Muscle of leg (tissue), 3 donors: ENCODE measurements at regions not wholly inside any gene's neighbourhood (a gene's known extent, or its start where the extent isn't known, plus 50 kb on each side); places are given as distances from the start of the nearest gene placed in this dataset.
A peak's percentile ranks its signal among the peaks of the same experiment; 100 is the strongest.

ENCODE experiments used
- DNase-seq: peaks from one replicate; pipeline ENCODE4 v3.0.0; 2013
- H3K27ac ChIP-seq: one replicate; pipeline ENCODE4 v1.5.1; 2013; ENCODE audit warnings: mild to moderate bottlenecking, low read length, control low read depth
- H3K27me3 ChIP-seq: one replicate; pipeline ENCODE4 v1.6.1; 2013; ENCODE audit warnings: low read length; ENCODE audit not compliant: control insufficient read depth, insufficient read depth
- H3K36me3 ChIP-seq: one replicate; pipeline ENCODE4 v1.6.1; 2013; ENCODE audit warnings: low read length; ENCODE audit not compliant: control insufficient read depth, insufficient read depth
- H3K4me1 ChIP-seq: one replicate; pipeline ENCODE4 v1.6.1; 2013; ENCODE audit warnings: low read length; ENCODE audit not compliant: control insufficient read depth, insufficient read depth
- H3K4me3 ChIP-seq: one replicate; pipeline ENCODE4 v1.5.1; 2013; ENCODE audit warnings: low read length, control low read depth
- H3K9me3 ChIP-seq: replicated peaks from 2 replicates; pipeline ENCODE4 v1.6.1; 2013; ENCODE audit warnings: low read depth, low read length; ENCODE audit not compliant: control insufficient read depth
- WGBS: methylation state at CpG from one replicate; pipeline ENCODE4 v1.1.5; 2013; ENCODE audit warnings: missing lambda C conversion rate; ENCODE audit not compliant: insufficient coverage; 5-methylcytosine and 5-hydroxymethylcytosine counted together

DNA sequence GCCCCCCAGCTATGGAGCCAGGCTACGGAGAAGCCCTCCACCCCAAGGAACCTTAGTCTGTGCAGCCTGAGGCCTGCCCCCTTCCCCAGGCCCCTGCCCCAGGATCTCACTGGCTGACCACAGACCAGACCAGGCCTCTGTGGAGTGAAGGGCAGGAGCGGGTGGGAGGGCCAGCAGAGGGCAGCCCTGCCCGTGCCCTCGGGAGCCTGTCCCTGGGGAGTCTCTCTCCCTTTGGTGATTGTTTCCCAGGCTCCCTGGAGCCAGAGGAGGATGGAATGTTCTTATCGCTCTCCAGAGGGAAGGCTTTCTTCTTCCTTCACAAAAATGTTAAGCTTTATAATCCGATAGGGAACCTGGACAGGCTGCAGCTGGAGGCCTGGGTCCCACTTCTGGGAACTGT, 455.3 kb downstream of the SOX6 start:
- Histone ChIP-seq H3K27ac (no peak overlapping the region), H3K4me3 (no peak overlapping the region), H3K9me3 (no peaks in the 10 kb centered on the region), H3K27me3 (no peaks in the 10 kb centered on the region), H3K36me3 (no peaks in the 10 kb centered on the region), H3K4me1 (peaks cover 17% of the 10 kb centered on the region)
- no CpG with 5 or more reads among the region's 6 CpGs for WGBS
- DNase-seq, result no peak

DNA sequence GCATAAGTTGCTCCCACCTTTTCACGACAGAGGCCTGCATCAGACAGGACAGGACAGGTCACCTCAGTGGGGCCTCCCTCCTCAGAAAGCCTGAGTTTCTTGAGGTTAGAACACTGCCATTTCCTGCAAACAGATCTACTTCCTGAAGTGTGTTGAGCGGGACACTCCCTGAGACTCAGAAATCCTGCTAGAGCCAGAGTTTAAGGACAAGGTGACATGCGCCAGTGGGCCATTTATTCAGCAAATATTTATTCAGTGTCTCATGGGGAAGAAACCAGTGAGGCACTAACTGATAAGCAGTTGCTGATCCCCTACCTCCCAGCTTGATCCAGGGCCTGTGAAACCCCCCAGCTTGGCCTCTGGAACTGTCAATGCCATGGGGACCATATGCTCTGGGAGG, 454.6 kb downstream of the SOX6 start:
- 88% methylated on average over 3 of the region's 3 CpGs for WGBS
- DNase-seq, result no peak
- no peaks in the 10 kb centered on the region for H3K9me3 ChIP-seq

DNA sequence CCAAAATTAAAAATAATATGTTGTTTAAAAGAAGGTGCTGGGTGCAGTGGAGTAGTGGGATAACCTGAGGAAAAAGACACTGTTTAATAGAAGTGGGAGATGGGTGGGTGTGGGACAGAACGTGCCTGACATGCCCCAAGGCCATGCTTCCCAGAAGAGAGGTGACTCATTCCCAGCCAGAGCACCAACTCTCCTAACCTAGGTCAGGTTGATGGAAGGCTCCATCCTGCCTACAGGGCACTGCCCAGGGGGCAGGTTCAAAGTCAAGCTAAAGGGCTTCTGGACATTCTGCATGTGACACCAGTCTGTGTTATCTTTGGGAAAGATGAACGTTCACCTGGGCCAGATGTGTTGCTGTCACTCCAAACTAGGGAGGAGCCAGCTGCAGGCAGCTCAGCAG, 453.1 kb downstream of the SOX6 start:
- no peaks in the 10 kb centered on the region for H3K27me3 ChIP-seq
- 70% methylated on average over 2 of the region's 2 CpGs for WGBS
- no peaks in the 10 kb centered on the region for H3K36me3 ChIP-seq
- H3K9me3 ChIP-seq, result no peaks in the 10 kb centered on the region
- H3K4me1 ChIP-seq, result peaks cover 11% of the 10 kb centered on the region
- H3K27ac ChIP-seq, result no peak overlapping the region
- no peak for DNase-seq
- no peak overlapping the region for H3K4me3 ChIP-seq

More for the DNA sequence above, 454.6 kb downstream of the SOX6 start:
- H3K27me3 ChIP-seq, result no peaks in the 10 kb centered on the region
- H3K36me3 ChIP-seq, result no peaks in the 10 kb centered on the region
- H3K27ac ChIP-seq, result no peak overlapping the region
- peaks cover 16% of the 10 kb centered on the region for H3K4me1 ChIP-seq
- no peak overlapping the region for H3K4me3 ChIP-seq

DNA sequence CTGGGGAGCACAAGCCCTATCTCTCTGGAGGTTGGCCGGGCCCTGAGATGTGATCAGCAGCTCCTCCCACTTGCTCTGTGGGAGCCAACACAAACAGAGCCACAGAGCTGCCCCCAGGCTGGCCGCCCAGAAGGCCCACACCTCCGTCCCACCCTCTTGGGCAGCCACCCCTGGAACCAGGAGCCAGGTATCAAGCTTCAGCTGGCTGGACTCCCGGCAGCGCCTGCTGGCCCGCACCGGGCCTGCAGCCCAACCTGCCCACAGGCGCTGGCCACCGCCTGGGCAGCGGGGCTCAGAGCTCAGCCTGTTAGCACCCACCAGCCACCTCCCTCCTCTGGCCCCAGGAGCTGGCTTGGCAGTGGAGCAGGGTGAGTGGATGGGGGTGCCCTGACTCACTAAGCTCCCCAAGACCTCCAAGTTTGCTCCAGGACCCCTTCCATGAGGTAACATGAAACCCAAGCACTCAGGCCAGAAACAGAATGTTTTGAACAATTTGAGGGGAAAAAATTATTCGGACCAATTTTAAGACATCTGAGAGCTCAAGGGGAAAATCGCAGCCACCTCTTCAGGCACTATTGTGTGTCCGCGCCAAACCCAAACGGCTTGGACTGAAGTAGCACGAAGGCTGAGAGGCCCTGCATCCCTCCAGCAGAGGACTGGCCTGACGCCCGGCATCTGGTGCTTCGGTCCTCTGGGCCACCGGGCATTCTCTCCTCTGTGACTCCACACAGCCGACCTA, 450.8 kb downstream of the SOX6 start:
- Histone ChIP-seq H3K36me3 (no peaks in the 10 kb centered on the region), H3K27ac (no peak overlapping the region), H3K4me3 (no peak overlapping the region), H3K27me3 (no peaks in the 10 kb centered on the region), H3K4me1 (peaks cover 11% of the 10 kb centered on the region), H3K9me3 (no peaks in the 10 kb centered on the region)
- DNase-seq, result peak; percentile 83
- 46% methylated on average over 14 of the region's 21 CpGs for WGBS

DNA sequence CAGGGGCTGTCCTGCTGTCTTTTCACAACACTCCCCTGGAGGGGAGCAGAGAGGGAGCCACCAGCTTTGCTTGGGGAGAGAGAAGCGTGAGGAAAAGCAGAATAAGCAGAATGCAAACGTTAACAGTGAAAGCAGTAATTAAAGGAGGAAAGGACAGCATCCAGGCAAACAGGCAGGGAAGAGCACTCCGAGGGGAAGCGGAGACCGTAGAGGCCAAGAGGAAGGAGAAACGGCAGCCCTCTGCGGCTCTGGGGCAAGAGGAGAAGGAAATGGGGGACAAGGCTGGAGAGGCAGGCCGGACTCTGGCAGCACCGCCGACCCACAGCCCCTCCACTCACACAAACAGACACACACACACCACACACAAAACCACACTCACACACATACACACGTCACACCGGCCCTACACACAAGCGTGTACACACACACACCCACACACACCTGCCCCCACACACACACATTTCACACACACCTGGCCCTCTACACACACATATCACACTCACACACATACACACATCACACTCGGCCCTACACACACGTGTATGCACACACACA, 449.8 kb downstream of the SOX6 start:
- H3K4me3 ChIP-seq, result no peak overlapping the region
- H3K9me3 ChIP-seq, result no peaks in the 10 kb centered on the region
- no peak for DNase-seq
- H3K36me3 ChIP-seq, result no peaks in the 10 kb centered on the region
- H3K4me1 ChIP-seq, result peaks cover 21% of the 10 kb centered on the region
- H3K27me3 ChIP-seq, result no peaks in the 10 kb centered on the region
- no peak overlapping the region for H3K27ac ChIP-seq
- 77% methylated on average over 7 of the region's 15 CpGs for WGBS

DNA sequence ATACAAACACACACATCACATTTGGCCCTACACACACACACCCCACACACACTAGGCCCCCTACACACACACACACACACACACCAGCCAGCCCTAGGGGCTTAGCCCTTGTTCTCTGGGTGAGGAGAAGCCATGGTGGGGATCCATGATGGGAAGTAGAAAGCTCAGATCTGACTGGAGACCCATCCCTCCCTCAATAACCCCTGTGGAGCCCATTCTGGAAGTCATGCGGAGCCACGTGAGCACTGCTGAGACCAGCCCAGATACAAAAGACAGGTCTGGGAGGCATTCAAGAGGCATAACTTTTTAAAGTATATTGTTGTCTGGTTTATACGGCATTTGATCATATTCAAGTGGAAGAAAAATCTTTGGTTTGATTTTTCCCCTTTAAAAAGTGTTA, 448.5 kb downstream of the SOX6 start:
- no peak for DNase-seq
- no CpG with 5 or more reads among the region's 3 CpGs for WGBS
- Histone ChIP-seq H3K4me3 (no peak overlapping the region), H3K27ac (no peak overlapping the region), H3K4me1 (peaks cover 31% of the 10 kb centered on the region), H3K27me3 (no peaks in the 10 kb centered on the region), H3K36me3 (no peaks in the 10 kb centered on the region), H3K9me3 (no peaks in the 10 kb centered on the region)

DNA sequence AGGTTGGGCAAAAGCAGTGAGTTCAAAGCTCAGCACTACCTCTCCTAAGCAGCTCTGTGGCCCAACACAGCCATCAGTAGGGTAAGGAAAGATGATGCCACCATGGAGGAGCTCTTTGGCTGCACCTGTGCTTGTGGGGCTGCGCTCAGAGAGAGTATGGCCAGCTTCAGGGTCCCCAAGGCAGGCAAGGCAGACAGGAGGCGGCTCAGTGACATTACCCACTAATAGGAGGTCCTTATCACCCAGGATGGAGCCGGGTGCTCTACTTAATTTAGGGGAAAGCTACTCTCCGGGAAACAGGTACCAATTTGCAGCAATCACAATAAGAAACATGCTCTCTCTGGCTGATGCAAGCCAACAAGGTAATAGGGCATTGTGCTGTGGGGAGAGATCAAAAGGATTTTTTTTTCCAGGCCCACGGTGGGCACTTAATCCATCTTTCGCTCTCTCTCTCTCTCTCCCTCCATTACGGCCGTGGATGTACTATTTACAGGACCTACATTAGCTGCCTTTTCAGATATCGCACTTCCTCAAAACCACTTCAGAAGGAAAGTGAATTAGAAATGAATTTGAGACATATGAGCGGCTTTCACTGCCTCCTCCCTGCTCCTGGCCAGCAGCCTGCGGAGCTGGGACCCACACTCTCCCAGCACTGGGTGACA, 446.3 kb downstream of the SOX6 start:
- 98% methylated on average over 4 of the region's 11 CpGs for WGBS
- Histone ChIP-seq H3K4me1 (peaks cover 37% of the 10 kb centered on the region), H3K27ac (no peak overlapping the region), H3K4me3 (no peak overlapping the region), H3K36me3 (no peaks in the 10 kb centered on the region), H3K9me3 (no peaks in the 10 kb centered on the region), H3K27me3 (no peaks in the 10 kb centered on the region)
- DNase-seq, result no peak

DNA sequence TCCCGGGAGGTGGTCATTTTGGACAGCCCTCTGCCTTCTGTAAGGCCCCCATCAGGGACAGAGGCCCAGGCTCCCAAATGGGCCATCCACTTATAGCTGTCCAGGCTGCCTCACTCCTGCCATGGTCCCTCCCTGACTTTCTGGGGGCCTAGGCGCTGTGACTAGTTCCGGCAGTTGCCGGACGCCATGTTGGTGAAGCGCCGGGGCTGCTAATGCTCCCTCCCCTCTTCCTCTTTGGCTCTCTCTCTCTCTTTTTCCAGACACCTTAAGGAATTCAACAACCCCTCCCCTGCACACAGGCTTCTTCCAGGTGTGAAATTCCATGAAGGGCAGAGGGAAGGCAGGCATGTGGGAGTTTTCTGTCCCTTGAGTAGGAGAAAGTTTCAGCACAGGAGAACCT, 445.6 kb downstream of the SOX6 start:
- no peaks in the 10 kb centered on the region for H3K36me3 ChIP-seq
- no peaks in the 10 kb centered on the region for H3K9me3 ChIP-seq
- H3K27me3 ChIP-seq, result no peaks in the 10 kb centered on the region
- H3K4me1 ChIP-seq, result peaks cover 34% of the 10 kb centered on the region
- DNase-seq, result no peak
- no peak overlapping the region for H3K4me3 ChIP-seq
- no peak overlapping the region for H3K27ac ChIP-seq
- WGBS, result 91% methylated on average over 1 of the region's 7 CpGs

DNA sequence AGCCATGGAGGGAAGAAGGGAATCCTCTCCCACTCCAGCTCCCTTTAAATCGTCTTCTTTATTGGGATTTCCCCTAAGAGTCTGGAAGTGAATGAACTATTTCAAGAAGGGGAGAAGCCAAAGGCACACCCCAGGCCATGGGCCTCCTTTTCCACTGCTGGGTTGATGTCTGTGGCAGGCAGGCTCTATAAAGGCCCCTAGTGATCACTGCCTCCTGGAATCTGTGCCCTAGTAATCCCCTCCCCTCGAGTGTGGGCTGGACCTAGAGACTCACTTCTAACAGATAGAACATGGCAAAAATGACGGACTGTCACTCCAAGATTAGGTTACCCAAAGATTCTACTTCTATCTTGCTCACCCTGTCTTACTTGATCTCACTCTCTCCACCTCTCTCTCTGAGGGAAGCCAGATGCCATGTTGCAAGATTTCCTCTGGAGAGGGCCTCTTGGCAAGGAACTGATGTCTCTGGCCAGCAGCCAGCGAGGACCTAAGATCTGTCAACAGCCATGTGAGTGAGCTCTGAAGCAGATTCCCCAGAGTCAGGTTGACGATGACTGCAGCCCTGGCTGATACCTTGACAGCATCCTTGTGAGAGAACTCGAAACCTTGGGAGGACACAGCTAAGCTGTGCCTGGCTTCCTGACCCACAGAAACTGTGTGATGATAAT, 444.8 kb downstream of the SOX6 start:
- 35% methylated on average over 5 of the region's 6 CpGs for WGBS

DNA sequence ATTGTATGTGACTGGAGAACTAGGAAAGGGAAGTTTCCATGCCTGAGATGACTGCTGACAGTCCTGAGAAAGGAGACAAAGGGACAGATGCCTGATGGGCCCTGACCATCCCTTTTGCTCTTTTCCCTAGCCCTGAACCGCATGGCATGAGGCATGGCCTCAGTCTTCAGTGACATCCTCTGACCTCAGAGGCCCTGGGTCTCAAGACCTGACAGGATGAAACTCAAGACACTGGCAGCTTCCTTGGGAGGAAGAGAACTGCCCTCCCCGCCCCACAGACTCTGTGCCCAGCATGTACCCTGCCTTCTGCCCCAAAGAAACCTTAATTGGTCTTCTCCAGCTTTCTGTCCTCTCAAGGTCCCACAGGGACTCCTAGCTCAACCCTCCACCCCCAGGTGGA, 444.1 kb downstream of the SOX6 start:
- 100% methylated on average over 1 of the region's 2 CpGs for WGBS
- no peak overlapping the region for H3K4me3 ChIP-seq
- no peak for DNase-seq
- no peaks in the 10 kb centered on the region for H3K9me3 ChIP-seq
- H3K36me3 ChIP-seq, result no peaks in the 10 kb centered on the region
- peaks cover 28% of the 10 kb centered on the region for H3K4me1 ChIP-seq
- H3K27me3 ChIP-seq, result no peaks in the 10 kb centered on the region
- no peak overlapping the region for H3K27ac ChIP-seq

More for the DNA sequence above, 444.8 kb downstream of the SOX6 start:
- Histone ChIP-seq H3K27me3 (no peaks in the 10 kb centered on the region), H3K9me3 (no peaks in the 10 kb centered on the region), H3K4me1 (peaks cover 28% of the 10 kb centered on the region), H3K4me3 (no peak overlapping the region), H3K36me3 (no peaks in the 10 kb centered on the region), H3K27ac (no peak overlapping the region)
- DNase-seq, result peak; percentile 66
